ENCODE measurements at regions not wholly inside any gene's neighbourhood (a gene's known extent, or its start where the extent isn't known, plus 50 kb on each side); places are given as distances from the start of the nearest gene placed in this dataset.
"Not testable (repeated sequence)": the region's sequence is repeated elsewhere in the genome, so short reads cannot be mapped to it uniquely, and the experiment has no call there.

DNA sequence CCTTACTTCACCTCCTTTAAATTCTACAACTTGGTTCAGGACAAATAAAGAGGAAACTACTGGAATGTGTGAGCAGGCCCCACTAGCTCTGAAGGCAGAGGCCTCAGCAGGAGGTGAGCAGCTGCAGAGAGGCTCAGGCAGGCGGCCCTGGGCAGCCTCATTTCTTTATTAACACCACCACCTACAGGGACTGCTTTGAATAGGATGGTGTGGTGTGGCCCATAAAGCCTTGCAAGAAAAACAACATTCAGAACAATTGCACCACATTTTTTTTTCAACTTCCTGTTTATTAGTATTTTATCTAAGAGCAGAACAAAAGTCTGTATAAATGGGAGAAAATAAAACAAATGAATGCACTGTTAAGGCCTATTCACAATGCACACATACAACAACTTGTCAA lies 333.7 kb downstream of the BCL2L11 start:
- not testable (repeated sequence) for FAIRE-seq

DNA sequence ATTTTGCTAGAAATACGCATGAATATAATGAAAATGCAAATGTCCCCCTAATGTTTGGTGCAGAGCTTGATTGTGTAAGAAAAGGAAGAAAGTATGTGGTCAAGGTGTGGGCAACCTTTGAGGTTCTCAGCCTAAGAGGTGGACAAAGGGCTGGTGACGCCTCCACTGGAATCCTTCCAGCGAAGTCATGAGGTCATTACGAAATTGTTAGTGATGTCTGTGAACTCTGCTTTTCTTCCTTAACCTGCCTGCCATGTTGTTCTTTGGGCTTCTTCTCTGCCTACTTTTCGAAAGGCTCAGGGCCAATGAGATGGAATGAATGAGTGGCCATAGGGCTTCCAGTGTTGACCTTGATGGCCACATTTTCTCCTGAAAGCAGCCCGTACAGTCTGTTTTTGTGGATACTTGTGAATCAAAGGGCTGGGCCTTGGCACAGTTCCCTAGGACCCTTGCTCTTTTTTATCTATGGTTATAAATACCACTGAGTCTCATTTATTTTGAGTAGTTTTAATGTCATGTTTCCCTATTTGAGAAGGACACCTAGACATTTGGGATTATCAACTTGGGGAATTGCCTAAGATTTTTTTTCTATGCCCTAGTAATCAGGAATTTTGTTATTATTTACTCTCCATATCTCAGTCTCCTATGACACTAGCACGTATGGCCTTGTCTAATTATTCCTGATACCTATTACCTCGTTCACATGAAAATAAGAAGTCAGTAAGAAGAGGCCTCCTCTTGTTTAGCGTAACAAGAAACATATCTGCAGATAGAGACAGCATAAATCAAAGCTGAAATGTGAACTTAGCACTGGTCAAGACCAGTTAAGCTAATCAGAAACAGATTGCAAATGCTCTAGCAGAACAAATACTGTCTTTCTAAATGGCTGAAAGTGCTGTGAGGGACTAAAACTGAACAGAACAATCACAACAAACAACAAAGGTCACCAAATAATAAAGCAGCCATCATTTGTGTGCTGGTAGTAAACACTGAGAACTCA lies 334.6 kb downstream of the BCL2L11 start:
- not testable (repeated sequence) for FAIRE-seq

- not testable (repeated sequence) for FAIRE-seq
Measured at GRCh38 chr2:111457191-111457590, 336.5 kb downstream of the BCL2L11 start.

DNA sequence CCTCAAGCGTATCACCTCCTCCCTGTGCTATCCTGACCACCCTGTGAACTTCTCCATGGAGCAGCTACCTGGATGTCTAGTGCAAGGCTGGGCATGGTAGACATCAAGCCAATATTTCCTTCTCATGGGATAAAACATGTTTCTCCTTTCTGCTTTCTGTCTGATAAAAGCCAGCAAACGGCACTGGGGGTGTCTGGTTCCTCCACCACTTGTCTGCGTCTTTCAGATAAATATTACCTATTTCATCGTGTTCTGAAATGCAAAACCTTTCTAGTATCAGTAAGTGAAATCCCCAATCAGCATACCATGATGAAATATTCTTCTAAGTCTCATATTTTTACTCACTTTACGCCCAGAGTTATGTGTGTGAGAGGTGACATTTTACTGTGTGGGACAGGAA lies 340.2 kb downstream of the BCL2L11 start:
- not testable (repeated sequence) for FAIRE-seq

DNA sequence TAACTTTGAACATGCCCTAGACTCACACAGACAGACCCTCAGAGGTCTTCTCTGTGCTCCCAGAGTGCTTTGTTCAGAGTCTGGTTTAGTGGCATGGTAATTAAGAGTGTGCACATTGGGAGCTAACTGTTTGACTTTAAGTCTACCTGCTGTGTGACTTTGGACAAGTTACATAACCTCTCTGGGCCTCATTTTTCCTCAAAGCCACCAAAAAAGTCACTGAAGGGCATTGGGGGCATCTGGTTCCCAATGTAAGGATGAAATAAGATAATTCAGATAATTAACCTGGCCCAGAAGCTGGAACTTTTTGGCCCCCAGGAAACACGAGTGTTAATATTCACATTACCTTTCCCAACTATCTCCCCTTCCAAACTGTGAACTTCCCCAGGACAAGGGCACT lies 341.1 kb downstream of the BCL2L11 start:
- FAIRE-seq, result not testable (repeated sequence)

DNA sequence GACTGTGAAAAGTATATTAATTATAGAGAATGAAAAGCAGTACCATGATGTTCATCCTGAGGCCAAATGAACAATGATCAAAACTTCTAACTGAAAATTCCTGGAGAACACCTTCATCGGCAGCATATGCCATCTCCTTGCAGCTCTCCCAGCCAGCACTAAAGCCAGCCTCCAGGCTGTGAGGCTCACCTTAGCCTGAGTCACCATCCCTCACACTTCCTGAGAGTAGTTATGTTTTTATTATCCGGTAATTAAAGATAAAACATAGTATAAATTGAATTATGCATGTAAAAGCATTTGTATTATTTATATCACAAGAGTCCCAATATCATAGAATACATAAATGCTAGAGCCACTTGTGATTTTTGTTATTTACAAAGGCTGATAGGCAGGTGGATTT lies 341.9 kb downstream of the BCL2L11 start:
- not testable (repeated sequence) for FAIRE-seq

DNA sequence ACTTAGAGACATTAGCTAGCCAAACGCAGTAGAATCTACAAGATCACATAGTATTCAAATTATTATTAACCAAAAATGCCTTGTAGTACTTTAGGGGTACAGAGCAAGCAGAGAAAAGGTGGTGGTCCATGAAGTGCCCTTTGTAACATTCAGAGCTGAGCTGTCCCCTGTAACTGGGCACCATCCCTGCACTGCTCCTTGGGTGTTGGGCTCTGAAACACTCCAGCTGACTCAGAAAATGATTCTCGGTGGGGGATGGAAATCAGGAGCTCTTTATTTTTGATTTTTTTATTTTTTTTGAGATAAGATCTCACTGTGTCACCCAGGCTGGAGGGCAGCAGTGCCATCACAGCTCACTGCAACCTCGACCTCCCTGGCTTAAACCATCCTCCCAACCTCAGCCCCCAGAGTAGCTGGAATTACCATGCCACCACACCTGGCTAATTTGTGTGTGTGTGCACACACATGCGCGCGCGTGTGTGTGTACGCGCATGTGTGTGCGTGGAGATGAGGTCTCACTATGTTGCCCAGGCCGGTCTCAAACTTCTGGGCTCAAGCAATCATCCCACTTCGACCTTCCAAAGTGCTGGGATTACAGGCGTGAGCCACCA lies 342.6 kb downstream of the BCL2L11 start:
- FAIRE-seq, result not testable (repeated sequence)

- FAIRE-seq, result not testable (repeated sequence)
Measured at GRCh38 chr2:111463956-111464355, 343.2 kb downstream of the BCL2L11 start.

GRCh38 chr2:111464367-111464766 lies 343.7 kb downstream of the BCL2L11 start:
- not testable (repeated sequence) for FAIRE-seq

DNA sequence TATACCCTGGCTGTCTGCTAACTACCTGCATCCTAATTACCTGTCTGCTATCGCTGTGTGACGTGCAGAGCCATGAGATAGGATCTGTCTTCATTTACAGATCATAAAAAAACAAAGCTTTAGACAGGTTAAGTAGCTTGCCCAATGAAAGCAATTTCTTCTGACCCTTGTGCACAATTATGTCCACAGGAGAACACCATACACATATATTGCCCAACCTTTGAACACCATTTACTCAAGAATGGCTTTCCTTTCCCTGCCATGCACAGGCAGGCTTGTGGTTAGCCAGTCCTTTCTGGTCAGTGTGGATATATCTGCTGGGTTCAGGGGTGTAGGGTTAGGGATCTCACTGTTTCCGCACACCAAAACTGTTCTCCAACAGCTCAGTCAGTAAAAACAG lies 344.8 kb downstream of the BCL2L11 start:
- FAIRE-seq, result not testable (repeated sequence)

- not testable (repeated sequence) for FAIRE-seq
Measured at GRCh38 chr2:111466744-111467143, 346.0 kb downstream of the BCL2L11 start.

DNA sequence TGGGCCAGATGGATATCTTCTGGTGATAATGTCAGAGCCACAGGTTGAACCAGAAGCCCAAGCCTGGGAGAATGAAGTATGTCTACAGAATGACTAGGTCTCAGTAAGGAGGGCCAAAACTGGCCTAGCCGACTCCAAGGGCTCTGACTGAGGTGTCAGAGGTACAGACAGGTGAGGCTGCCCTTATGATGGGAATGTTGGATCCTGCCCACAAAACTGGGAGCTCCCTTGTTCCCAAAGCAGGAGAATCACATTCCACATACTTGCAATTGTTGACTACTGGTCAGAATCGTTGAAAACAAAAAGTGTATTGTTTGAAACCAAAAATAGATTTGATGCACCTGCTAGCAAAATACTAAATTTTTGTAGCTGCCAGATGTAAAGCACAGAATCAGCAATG lies 350.2 kb downstream of the BCL2L11 start:
- FAIRE-seq, result not testable (repeated sequence)

GRCh38 chr2:111471791-111472530 lies 351.2 kb downstream of the BCL2L11 start:
- FAIRE-seq, result not testable (repeated sequence)

- not testable (repeated sequence) for FAIRE-seq
Measured at GRCh38 chr2:111472844-111473403, 352.2 kb downstream of the BCL2L11 start.

DNA sequence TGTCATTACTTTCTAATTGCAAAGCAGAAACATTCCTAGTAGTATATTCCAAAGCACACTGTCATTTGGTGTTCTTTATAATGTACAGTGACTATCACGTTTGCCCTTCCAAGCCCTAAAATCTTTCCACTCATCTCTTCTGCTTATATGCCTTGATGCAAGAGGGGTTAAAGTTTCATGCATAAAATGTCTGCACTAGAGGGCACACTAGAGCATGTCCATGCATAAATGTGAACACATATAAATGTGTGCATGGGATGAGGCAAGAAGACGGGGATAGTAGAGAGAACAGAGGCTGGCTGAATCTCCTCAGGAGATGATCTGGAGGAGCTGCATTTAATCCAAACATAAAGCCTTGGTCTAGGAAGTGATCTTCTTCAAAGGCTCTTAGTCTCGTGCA lies 352.8 kb downstream of the BCL2L11 start:
- not testable (repeated sequence) for FAIRE-seq

DNA sequence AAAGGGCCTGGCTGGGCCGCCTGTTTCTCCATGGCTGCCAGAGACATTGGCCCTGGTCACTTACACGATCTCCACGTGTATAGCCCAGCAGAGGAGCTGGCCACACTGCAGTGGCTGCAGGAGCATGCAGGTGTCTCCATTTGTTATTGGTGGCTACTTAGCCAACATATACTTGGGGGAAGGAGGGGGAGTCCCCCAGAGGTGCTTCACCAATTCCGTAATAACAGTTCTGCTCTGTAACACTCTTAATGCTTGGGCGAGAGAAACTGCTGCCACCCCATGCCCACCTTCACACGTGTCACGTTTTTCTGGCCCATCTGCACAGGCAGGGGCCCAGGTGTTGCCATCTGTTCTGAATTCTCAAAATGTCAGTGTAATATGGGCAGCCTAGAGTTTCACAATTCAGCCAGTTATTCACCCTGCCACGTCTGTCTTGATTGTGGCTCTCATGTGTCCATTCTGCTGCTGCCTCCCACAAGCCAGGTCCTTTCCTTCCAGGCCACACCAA lies 353.5 kb downstream of the BCL2L11 start:
- not testable (repeated sequence) for FAIRE-seq

DNA sequence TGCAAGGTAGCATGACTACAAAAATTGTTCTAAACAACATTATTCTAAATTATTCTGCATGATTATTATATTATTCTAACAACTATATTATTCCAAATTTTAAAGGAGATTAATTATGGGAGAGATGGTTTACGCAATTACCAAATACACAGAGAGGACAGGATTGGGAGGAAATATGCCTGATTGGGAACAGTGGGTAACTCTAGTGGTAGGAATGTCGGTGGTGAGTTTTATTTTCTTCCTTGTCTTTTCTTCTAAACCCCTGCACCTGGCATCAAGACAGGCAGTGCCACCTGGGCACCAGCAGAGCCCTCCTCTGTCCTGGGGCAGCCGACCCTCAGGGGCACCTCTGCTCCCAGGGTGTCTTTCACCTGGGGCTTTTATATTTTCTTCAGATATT lies 357.6 kb downstream of the BCL2L11 start:
- FAIRE-seq, result not testable (repeated sequence)

- not testable (repeated sequence) for FAIRE-seq
Measured at GRCh38 chr2:111478871-111479318, 358.2 kb downstream of the BCL2L11 start.

- FAIRE-seq, result not testable (repeated sequence)
Measured at GRCh38 chr2:111480016-111480625, 359.4 kb downstream of the BCL2L11 start.

DNA sequence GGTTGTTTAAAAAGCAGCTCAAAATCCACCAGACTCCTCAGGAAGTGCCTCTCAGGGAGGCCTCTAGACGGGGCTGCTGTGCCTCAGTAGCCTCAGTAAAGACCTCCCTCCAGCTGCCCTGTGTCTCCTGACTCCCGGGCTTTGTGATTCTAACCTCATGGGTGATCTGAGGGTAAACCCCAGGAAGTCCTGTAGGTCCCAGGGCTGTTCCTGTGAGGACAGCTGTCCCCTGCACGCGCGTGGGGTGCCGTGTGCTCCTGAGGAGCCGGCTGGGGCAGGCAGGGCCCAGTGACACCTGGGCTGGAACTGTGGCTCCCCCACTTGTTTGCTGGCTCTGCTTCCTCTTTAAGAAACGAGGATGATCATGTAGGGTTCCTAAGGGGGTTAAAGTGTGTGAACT lies 359.9 kb downstream of the BCL2L11 start:
- FAIRE-seq, result not testable (repeated sequence)

DNA sequence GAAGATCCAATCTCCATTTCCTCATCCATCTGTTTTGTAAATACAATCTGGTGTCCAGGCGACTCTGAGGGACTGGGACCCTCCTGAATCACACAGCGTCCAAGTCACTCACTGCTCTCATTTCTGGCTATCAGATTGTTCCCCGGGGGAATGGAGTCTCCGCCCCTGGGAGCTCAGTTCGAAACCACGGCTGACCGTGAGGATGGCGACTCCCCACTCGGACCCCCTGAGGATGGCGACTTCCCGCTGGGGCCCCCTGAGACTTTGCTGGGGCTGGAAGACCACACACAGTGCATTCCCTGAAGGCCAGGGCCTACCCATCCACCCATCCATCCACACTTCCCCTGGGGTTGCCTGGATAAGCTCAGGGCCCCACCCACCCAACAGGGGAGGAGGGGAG lies 360.5 kb downstream of the BCL2L11 start:
- FAIRE-seq, result not testable (repeated sequence)
